HAP-1 (cell line): ENCODE measurements at regions not wholly inside any gene's neighbourhood (a gene's known extent, or its start where the extent isn't known, plus 50 kb on each side); places are given as distances from the start of the nearest gene placed in this dataset.
A peak's percentile ranks its signal among the peaks of the same experiment; 100 is the strongest.
"Not testable (repeated sequence)": the region's sequence is repeated elsewhere in the genome, so short reads cannot be mapped to it uniquely, and the experiment has no call there.

ENCODE experiments used
- DNase-seq, 2 experiments: peaks; one replicate each; pipeline ENCODE4 v3.0.0-alpha.2; 2016 to 2020; ENCODE audit warnings: low spot score in 2 of 2
- H3K27me3 ChIP-seq: fragments of 250-450 bp; sonication (Bioruptor Pico); 2 replicates; pipeline ENCODE4 v1.5.1; 2020; ENCODE audit warnings: low read depth, mild to moderate bottlenecking, moderate library complexity
- H3K36me3 ChIP-seq: fragments of 250-450 bp; sonication (Bioruptor Pico); replicated peaks from 2 replicates; pipeline ENCODE4 v1.5.1; 2020; ENCODE audit warnings: mild to moderate bottlenecking
- H3K4me1 ChIP-seq: fragments of 250-450 bp; sonication (Bioruptor Pico); 2 replicates; pipeline ENCODE4 v1.5.1; 2020; ENCODE audit warnings: mild to moderate bottlenecking
- H3K4me3 ChIP-seq: fragments of 250-450 bp; sonication (Bioruptor Pico); 2 replicates; pipeline ENCODE4 v1.5.1; 2020; ENCODE audit warnings: mild to moderate bottlenecking, moderate library complexity
- H3K9me3 ChIP-seq: fragments of 250-450 bp; sonication (Bioruptor Pico); 2 replicates; pipeline ENCODE4 v1.5.1; 2020; ENCODE audit warnings: mild to moderate bottlenecking, moderate library complexity
- in situ Hi-C: fragments of 300-500 bp; cut with MboI; formaldehyde crosslinking; loops from 3 replicates; pipeline ENCODE4 v1.14.3; 2020; ENCODE audit warnings: low sequenced_read_pairs, inconsistent platforms, mixed read lengths

DNA sequence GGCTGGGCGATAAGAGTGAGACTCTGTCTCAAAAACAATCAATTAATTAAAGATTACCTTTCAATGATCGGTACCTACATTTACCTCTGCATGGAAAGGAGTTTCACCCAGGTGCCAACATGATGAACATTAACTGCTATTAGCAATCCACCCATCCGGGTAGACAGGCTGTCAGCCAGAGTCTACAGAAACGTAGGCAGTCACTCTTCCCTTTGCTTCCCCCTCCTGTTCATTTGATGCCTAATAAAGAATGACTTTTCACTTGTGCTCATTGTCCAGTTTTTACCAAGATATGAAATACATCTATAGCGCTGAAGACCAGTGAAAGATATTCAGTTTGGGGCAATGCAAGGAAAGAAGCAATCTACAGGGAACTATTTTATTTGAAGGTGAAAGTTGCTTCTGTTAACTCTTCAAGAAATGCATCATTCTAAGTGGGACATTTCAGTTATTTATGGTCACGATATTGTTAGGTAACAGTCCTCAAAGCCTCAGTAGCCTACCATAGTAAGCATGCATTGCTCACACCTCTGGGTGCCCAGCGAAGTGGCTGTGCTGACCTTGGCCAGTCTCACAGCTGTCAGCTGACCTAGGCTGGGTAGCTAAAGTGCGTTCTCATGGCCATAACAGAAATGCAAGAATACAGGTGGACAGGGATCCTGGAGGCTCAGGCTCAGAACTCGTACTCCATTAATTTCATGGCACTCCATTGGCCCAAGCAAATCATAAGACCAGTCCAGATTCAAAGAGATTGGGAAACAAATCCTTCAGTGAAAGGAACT lies 87.2 kb upstream of the DMRT1 start:
- peaks cover 8% of the 10 kb centered on the region for H3K4me1 ChIP-seq
- H3K27me3 ChIP-seq: no peaks in the 10 kb centered on the region
- no peaks in the 10 kb centered on the region for H3K36me3 ChIP-seq
- H3K4me3 ChIP-seq: no peak overlapping the region
- in situ Hi-C loops: loop anchor here (10.0 kb wide), 1 partner anchor 140 kb away; no protein-coding TSS in a partner anchor
- no peaks in the 10 kb centered on the region for H3K9me3 ChIP-seq
- DNase-seq: no peak

DNA sequence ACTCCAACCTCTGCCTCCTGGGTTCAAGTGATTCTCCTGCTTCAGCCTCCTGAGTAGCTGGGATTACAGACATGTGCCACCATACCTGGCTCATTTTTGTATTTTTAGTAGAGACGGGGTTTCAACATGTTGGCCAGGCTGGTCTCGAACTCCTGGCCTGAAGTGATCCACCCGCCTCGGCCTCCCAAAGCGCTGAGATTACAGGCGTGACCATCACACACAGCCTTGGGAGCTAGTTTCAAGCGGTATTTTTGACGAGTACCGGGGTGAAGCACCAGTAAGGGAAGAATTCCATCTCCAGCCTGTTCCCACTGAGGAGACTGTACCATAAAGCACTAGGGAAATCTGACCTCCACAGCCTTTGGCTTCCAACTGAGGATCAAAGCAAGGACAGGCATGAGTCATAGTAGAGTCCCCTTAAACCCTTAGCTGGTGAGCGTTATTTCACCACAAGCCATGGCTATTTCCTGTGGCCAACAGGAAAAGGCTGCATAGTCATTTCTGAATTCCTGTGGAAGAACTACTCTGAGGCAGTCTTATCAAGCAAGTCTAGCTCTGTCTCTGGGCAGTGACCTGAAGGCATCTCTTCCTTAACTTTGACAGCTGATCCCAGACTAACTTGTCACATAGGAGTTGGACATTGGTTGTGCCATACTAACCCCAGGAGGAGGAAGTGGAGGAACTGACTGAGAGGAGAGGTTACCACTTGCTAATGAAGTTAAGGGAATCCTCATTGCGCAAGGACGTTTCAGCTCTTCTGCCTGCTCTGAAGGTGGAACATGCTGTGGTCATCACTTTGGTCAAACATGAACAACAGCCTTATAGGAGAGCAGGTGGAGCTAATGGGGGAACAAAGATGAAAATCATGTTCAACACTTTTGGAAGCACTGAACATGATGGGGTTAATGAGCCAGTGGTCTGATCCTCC lies 85.8 kb upstream of the DMRT1 start:
- Histone ChIP-seq H3K27me3 (no peaks in the 10 kb centered on the region), H3K4me3 (no peak overlapping the region), H3K9me3 (no peaks in the 10 kb centered on the region), H3K36me3 (no peaks in the 10 kb centered on the region), H3K4me1 (peaks cover 8% of the 10 kb centered on the region)
- in situ Hi-C loops: loop anchor here (10.0 kb wide), 1 partner anchor 141 kb away; no protein-coding TSS in a partner anchor
- no peak for DNase-seq

DNA sequence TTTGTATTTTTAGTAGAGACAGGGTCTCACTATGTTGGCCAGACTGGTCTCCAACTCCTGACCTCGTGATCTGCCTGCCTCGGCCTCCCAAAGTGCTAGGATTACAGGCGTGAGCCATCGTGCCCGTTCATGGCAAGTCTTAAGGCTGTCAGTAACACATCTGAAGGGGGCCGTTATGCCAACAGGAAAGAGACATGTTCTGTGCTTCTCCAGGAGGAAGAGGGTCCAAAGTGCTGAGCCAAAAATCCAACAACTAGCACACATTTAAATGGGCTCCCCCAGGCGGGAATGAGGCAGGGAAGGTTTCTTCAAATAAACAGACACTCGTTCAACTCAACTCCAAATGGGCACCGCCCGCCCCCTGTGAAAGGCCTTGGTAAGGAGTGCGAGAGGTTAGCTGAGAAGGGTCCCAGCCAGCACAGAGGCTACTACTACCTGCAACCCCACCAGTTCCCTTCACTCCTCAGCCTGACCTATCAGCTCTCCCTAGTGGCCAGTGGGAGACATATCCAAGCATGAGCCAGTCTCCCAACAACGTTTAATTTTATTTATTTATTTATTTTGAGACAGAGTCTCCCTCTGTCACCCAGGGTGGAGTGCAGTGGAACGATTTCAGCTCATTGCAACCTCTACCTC lies 84.1 kb upstream of the DMRT1 start:
- H3K4me3 ChIP-seq: no peak overlapping the region
- H3K36me3 ChIP-seq: no peaks in the 10 kb centered on the region
- in situ Hi-C loops: loop anchor here (10.0 kb wide), 1 partner anchor 143 kb away; no protein-coding TSS in a partner anchor
- no peaks in the 10 kb centered on the region; the same call in 1 of the 2 replicates for H3K4me1 ChIP-seq
- H3K9me3 ChIP-seq: no peaks in the 10 kb centered on the region
- no peaks in the 10 kb centered on the region for H3K27me3 ChIP-seq
- peak; percentile 31 to 60 for DNase-seq

DNA sequence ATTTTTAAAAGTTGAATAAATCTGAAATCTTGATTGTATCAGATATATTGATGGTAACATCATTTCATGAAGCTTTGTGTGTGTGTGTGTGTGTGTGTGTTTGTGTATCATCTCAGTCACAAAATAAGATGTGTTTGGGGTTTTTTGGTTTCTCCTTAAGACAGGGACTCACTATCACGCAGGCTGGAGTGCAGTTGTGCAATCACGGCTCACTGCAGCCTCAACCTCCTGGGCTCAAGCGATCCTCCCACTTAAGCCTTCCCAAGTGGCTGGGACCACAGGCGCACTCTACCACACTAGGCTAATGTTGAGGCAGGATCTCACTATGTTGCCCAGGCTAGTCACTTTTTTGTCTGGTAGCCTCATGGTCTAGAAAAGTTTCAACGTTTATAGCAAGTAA lies 83.4 kb upstream of the DMRT1 start:
- no peak for DNase-seq
- in situ Hi-C loops: loop anchor here (10.0 kb wide), 1 partner anchor 143 kb away; no protein-coding TSS in a partner anchor
- no peaks in the 10 kb centered on the region for H3K4me1 ChIP-seq

DNA sequence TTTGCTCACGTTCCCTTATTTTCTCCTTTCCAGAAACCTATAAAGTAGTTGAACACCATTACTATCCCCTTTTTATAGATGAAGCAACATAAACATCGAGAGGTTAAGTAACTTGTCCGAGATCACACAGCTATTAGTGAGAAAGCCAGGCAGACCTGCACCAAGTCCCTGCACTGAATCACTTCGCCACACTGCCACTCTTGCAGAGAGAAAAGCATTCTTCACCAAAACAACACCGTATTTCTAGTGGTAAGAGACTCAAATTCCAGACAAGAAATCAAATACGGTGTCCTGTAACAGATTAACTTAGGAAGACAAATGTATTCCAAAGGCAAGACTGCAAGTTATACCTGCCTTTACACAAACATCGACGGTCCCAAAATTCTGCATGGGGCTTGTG lies 82.0 kb upstream of the DMRT1 start:
- H3K9me3 ChIP-seq: no peaks in the 10 kb centered on the region
- H3K4me3 ChIP-seq: no peak overlapping the region
- in situ Hi-C loops: loop anchor here (10.0 kb wide), 1 partner anchor 145 kb away; no protein-coding TSS in a partner anchor
- H3K27me3 ChIP-seq: no peaks in the 10 kb centered on the region
- no peaks in the 10 kb centered on the region for H3K36me3 ChIP-seq
- DNase-seq: no peak
- peaks cover 4% of the 10 kb centered on the region for H3K4me1 ChIP-seq

More for the DNA sequence above, 83.4 kb upstream of the DMRT1 start:
- no peaks in the 10 kb centered on the region for H3K9me3 ChIP-seq
- no peaks in the 10 kb centered on the region for H3K27me3 ChIP-seq
- no peaks in the 10 kb centered on the region for H3K36me3 ChIP-seq
- H3K4me3 ChIP-seq: no peak overlapping the region

DNA sequence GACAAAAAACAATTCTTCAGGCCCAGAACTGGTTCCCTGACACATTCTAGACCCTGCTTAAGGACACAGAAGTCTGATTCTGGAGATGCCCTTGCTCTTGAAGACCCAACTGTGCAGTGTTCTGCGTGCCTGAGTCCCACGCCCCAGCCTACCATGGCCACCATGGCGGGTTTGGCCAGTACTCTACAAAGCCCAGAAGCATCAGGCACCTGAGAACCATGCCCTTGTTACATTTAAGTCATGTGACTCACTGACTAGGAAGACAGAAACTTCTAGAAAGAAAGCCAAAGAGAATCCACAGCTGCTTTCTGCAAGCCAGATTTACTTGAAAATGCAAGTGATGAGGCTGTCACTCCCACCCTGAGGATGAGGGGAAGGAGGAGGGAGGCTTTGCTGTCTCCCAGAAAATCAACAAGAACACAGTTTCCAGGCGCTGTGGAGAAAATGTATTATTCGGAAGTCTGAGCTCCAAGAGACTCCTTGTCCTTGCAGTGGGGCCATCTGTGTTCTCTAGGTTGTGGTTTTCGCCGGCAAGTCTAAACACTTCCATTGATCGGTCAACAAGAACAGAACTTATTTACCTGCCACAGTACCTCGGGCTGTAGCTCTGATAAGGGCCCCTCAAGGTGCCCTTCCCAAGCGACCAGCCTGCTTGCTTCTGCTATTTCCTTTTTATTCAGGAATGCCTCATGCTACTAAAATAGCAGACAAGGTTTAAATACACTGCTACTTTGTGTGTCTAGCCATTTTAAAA lies 81.3 kb upstream of the DMRT1 start:
- Histone ChIP-seq H3K4me3 (no peak overlapping the region), H3K4me1 (peaks cover 9% of the 10 kb centered on the region), H3K27me3 (no peaks in the 10 kb centered on the region), H3K36me3 (no peaks in the 10 kb centered on the region), H3K9me3 (no peaks in the 10 kb centered on the region)
- in situ Hi-C loops: loop anchor here (10.0 kb wide), 1 partner anchor 145 kb away; no protein-coding TSS in a partner anchor
- DNase-seq: no peak

DNA sequence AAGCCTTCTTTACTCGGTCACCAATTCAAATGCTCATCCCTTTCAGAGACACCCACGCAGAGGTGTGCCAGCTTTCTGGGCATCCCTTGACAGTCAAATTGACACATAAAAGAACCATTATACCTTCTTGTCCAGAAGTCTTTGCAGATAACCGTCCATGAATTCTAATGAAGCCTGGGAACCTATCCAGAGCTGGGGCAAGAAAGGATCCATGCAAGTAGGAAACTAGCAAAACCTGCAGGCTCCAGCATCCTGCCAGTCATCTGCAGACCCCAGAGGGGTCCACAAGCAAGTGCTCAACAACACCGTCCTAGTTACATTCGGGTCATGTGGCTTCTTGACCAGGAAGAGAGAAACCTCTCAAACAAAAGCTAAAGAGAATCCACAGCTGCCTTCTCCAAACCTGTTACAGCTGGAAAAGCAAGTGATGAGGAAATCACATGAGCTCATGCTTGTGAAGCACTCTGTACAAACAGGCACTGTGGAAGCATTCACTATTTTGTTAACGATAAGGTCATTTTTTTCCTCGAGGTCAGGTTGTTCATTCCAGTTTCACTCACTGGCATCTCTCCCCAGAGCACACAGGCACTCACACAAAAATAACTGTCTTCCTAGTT lies 80.2 kb upstream of the DMRT1 start:
- Histone ChIP-seq H3K4me3 (no peak overlapping the region), H3K36me3 (no peaks in the 10 kb centered on the region), H3K4me1 (peaks cover 13% of the 10 kb centered on the region), H3K9me3 (no peaks in the 10 kb centered on the region), H3K27me3 (no peaks in the 10 kb centered on the region)
- in situ Hi-C loops: no loop called here
- DNase-seq: no peak

DNA sequence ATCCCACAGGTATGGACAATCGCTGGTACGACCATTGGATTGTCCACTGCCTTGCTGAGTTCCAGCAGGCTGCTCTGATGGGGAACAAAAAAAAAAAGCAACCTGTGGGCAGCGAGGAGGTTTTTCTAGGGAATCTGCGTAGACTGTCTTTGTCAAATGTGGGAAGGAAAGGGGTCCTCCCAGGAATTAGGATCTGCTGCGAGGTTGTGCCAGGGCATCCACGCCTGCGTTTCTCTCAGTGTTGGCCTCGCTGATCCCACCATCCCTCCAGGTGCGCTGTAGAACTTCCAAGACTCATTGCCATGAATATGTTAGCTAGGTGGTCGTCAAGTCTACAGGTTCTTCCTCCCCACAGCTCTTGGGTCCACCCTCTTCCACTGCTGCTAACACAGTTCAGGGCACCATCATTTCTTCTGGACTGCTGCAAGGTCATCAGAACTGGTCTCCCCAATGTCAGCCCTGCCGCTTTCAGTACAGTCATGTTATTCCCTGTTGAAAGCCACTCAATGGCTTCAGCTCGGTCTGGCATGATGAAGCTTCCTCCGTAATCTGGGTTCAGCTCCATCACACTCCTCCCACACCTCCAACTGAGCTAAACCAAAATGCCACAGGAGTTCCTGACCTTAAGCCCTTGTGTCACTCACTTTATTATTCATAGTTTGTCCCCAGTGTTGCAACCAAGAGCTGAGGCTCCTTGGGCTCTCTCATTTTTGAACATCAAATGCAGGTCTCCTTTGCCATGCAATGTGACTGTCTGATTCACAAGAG lies 79.5 kb upstream of the DMRT1 start:
- H3K9me3 ChIP-seq: no peaks in the 10 kb centered on the region
- in situ Hi-C loops: no loop called here
- H3K36me3 ChIP-seq: no peaks in the 10 kb centered on the region
- no peaks in the 10 kb centered on the region for H3K27me3 ChIP-seq
- no peak overlapping the region for H3K4me3 ChIP-seq
- peaks cover 13% of the 10 kb centered on the region for H3K4me1 ChIP-seq
- no peak for DNase-seq

DNA sequence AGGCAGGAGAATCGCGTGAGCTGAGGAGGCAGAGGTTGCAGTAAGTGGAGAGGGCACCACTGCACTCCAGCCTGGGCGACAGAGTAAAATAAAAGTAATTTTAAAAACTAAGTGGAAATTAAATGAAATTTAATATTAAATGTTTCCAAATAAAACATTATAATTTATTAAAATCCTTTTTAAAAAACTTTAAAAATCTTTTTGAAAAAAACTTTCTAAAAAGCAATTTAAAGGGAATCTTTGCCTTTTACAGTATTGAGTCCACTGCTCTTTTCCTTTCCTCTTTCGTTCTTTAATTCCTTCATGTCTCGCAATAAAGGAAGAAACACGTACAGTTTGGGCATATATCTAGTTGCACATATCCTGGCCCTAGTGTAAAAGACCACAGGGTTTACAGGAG lies 77.8 kb upstream of the DMRT1 start:
- in situ Hi-C loops: no loop called here
- H3K27me3 ChIP-seq: no peaks in the 10 kb centered on the region
- H3K4me3 ChIP-seq: no peak overlapping the region
- DNase-seq: no peak
- H3K4me1 ChIP-seq: peaks cover 13% of the 10 kb centered on the region
- H3K9me3 ChIP-seq: no peaks in the 10 kb centered on the region
- no peaks in the 10 kb centered on the region for H3K36me3 ChIP-seq

DNA sequence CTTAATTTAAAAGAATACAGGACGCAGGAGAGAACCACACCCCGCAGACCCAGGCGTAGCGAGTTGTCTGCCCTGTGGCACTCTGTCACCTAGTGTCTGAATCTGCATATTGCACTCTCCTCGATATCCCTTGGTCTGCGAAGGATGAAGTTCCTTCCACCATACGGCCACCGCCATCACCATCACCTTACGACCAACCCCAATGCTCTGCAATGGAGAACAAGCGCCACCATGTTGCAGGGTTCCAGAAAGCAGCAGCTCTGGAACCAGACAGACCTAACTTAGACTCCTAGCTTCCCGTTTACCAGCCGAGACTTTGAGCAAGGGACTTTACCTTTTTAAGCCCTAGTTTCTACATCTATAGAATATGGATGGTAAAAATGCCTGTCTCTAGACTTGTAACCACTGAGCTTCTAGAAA lies 77.4 kb upstream of the DMRT1 start:
- Histone ChIP-seq H3K27me3 (no peaks in the 10 kb centered on the region), H3K4me1 (peaks cover 13% of the 10 kb centered on the region), H3K36me3 (no peaks in the 10 kb centered on the region), H3K9me3 (no peaks in the 10 kb centered on the region), H3K4me3 (no peak overlapping the region)
- peak; percentile 84 to 89 for DNase-seq
- in situ Hi-C loops: no loop called here

DNA sequence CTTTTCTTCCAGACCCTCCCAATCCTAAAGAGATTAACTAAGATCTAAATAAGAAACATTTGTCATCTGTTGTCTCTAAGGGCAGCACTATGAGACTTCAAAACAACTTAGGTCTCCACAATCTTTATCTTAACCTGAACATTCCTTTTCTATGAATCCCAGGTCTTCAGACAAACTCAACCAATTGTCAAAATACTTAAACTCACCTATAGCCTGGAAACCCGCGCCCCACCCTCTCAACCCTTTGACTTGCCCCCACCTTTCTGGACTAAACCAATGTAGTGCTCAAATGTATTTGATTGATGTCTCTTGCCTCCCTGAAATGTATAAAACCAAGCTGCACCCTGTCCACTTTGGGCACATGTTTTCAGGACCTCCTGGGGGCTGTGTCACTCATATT lies 76.5 kb upstream of the DMRT1 start:
- Histone ChIP-seq H3K9me3 (no peaks in the 10 kb centered on the region), H3K4me1 (peaks cover 13% of the 10 kb centered on the region), H3K36me3 (no peaks in the 10 kb centered on the region), H3K27me3 (no peaks in the 10 kb centered on the region), H3K4me3 (no peak overlapping the region)
- in situ Hi-C loops: no loop called here
- peak in 1 of 2 experiments; percentile 15 for DNase-seq

DNA sequence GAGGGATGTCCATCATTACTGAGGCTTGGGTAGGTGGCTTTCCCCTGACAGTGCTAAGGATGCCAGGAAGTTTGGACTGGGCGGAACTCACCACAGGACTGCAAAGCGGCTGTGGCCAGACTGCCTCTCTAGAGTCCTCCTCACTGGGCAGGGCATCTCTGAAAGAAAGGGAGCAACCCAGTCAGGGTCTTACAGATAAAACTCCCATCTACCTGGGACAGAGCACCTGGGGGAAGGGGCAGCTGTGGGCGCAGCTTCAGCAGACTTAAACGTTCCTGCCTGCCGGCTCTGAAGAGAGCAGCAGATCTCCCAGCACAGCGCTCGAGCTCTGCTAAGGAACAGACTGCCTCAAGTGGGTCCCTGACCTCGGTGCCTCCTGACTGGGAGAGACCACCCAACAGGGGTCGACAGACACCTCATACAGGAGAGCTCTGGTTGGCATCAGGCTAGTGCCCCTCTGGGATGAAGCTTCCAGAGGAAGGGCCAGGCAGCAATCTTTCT lies 74.4 kb upstream of the DMRT1 start:
- H3K36me3 ChIP-seq, in situ Hi-C loops, H3K4me3 ChIP-seq, H3K9me3 ChIP-seq, H3K27me3 ChIP-seq, DNase-seq: not testable (repeated sequence)
- H3K4me1 ChIP-seq: peaks cover 13% of the 10 kb centered on the region
